ENCODE measurements at regions not wholly inside any gene's neighbourhood (a gene's known extent, or its start where the extent isn't known, plus 50 kb on each side); places are given as distances from the start of the nearest gene placed in this dataset.

GRCh38 chr17:33751702-33752065, 458.6 kb upstream of the ASIC2 start:
- TF ChIP-seq POLR2AphosphoS5 (IDR thresholded peaks at IDR 0.05), result no peak
- no peak for TF ChIP-seq POLR2A (IDR thresholded peaks at IDR 0.05)
- no peak for TF ChIP-seq CTCF (IDR thresholded peaks at IDR 0.05)
- TF ChIP-seq EP300 (IDR thresholded peaks at IDR 0.05), result no peak
- WGBS, 2 donors (ENCODE audit: low coverage in 1 of 2), result 0 to 6% methylated on average over 2 to 4 of the region's 5 CpGs
- no peak overlapping the region for H3K4me3 ChIP-seq
- H3K36me3 ChIP-seq, result no peaks in the 10 kb centered on the region
- peaks cover 0 to 18% (median 0%) of the 10 kb centered on the region in 3 donors for H3K9me3 ChIP-seq
- no peak overlapping the region for H3K27ac ChIP-seq
- ATAC-seq, result no peak
- peaks cover 0 to 7% (median 4%) of the 10 kb centered on the region in 3 donors for H3K4me1 ChIP-seq
- peaks cover 80% of the 10 kb centered on the region for H3K27me3 ChIP-seq

- H3K36me3 ChIP-seq, result no peaks in the 10 kb centered on the region
- H3K9me3 ChIP-seq, result peaks cover 0 to 25% (median 0%) of the 10 kb centered on the region in 3 donors
- H3K27ac ChIP-seq, result no peak overlapping the region
- H3K4me3 ChIP-seq, result no peak overlapping the region
- WGBS, 2 donors (ENCODE audit: low coverage in 1 of 2), result 51 to 55% methylated on average over 7 of the region's 7 CpGs
- H3K27me3 ChIP-seq, result peaks cover 67% of the 10 kb centered on the region
- no peak for ATAC-seq
- peaks cover 0 to 7% (median 4%) of the 10 kb centered on the region in 3 donors for H3K4me1 ChIP-seq
- TF ChIP-seq CTCF (IDR thresholded peaks at IDR 0.05) (no peak), POLR2AphosphoS5 (IDR thresholded peaks at IDR 0.05) (no peak), EP300 (IDR thresholded peaks at IDR 0.05) (no peak), POLR2A (IDR thresholded peaks at IDR 0.05) (no peak)
Measured at GRCh38 chr17:33753452-33753851, 460.4 kb upstream of the ASIC2 start.

- Histone ChIP-seq H3K4me3 (no peak overlapping the region), H3K27me3 (peaks cover 42% of the 10 kb centered on the region), H3K4me1 (peaks cover 0 to 7% (median 4%) of the 10 kb centered on the region in 3 donors), H3K36me3 (no peaks in the 10 kb centered on the region), H3K9me3 (peaks cover 0 to 25% (median 0%) of the 10 kb centered on the region in 3 donors), H3K27ac (no peak overlapping the region)
- WGBS, 2 donors (ENCODE audit: low coverage in 1 of 2), result 83 to 100% methylated on average over 1 to 2 of the region's 2 CpGs
- ATAC-seq, result no peak
- TF ChIP-seq POLR2A (IDR thresholded peaks at IDR 0.05) (no peak), CTCF (IDR thresholded peaks at IDR 0.05) (no peak), EP300 (IDR thresholded peaks at IDR 0.05) (no peak), POLR2AphosphoS5 (IDR thresholded peaks at IDR 0.05) (no peak)
Measured at GRCh38 chr17:33756021-33756420, 462.9 kb upstream of the ASIC2 start.

DNA sequence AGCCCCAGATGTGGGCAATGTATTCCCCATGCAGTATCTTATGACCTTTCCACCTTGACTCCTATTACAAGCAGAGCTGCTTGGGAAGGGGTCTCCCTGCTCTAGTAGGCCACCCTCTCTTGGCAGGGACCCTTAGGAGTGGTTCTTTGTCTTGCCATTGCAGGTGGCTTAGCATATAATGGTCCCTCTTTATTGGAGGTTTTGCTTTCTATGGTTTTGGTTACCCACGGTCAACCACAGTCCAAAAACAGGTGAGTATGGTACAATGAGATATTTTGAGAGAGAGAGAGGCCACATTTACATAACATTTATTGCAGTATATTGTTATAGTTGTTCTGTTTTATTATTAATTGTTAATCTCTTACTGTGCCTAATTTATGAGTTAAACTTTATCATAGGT, 472.8 kb upstream of the ASIC2 start:
- H3K36me3 ChIP-seq, result no peaks in the 10 kb centered on the region
- TF ChIP-seq POLR2AphosphoS5 (IDR thresholded peaks at IDR 0.05) (no peak), POLR2A (IDR thresholded peaks at IDR 0.05) (no peak), EP300 (IDR thresholded peaks at IDR 0.05) (no peak), CTCF (IDR thresholded peaks at IDR 0.05) (no peak)
- H3K4me3 ChIP-seq, result no peak overlapping the region
- no peak for ATAC-seq
- peaks cover 35% of the 10 kb centered on the region for H3K27me3 ChIP-seq
- H3K4me1 ChIP-seq, result no peaks in the 10 kb centered on the region
- H3K9me3 ChIP-seq, result no peaks in the 10 kb centered on the region
- 75% methylated on average over 1 of the region's 1 CpG; no CpG with 5 or more reads in 1 of the 2 donors for WGBS, 2 donors (ENCODE audit: low coverage in 1 of 2)
- H3K27ac ChIP-seq, result no peak overlapping the region

DNA sequence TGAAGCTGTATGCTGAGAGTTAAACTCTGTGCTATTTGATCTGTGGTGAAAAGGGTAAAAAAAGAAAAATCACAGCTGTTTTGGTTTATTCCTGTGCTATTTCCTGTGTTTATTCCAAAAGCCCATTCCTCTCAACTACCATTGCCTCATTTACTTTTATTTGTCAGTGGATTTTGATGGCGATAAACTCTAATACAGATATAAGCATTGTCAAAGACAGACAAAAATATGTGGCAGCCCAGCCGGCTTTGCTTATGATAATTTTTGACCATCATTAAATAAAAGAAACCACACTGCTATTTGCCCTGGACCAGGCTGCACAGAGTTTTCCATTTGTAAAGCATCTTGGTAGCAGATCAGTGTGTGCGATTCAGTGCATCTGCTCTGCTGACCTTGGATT, 473.6 kb upstream of the ASIC2 start:
- H3K9me3 ChIP-seq, result no peaks in the 10 kb centered on the region
- no peak overlapping the region for H3K27ac ChIP-seq
- TF ChIP-seq POLR2AphosphoS5 (IDR thresholded peaks at IDR 0.05) (no peak), EP300 (IDR thresholded peaks at IDR 0.05) (no peak), POLR2A (IDR thresholded peaks at IDR 0.05) (no peak), CTCF (IDR thresholded peaks at IDR 0.05) (no peak)
- H3K36me3 ChIP-seq, result no peaks in the 10 kb centered on the region
- 18 to 20% methylated on average over 3 of the region's 3 CpGs for WGBS, 2 donors (ENCODE audit: low coverage in 1 of 2)
- peaks cover 34% of the 10 kb centered on the region for H3K27me3 ChIP-seq
- no peaks in the 10 kb centered on the region for H3K4me1 ChIP-seq
- no peak for ATAC-seq
- H3K4me3 ChIP-seq, result no peak overlapping the region

All from gastroesophageal sphincter (tissue), 4 donors.